Testis (tissue), 2 donors: ENCODE measurements at regions not wholly inside any gene's neighbourhood (a gene's known extent, or its start where the extent isn't known, plus 50 kb on each side); places are given as distances from the start of the nearest gene placed in this dataset.

ENCODE experiments used
- POLR2A ChIP-seq: fragments of 450-650 bp; IDR thresholded peaks from one replicate; pipeline ENCODE4 v1.6.1; 2017; ENCODE audit warnings: antibody characterized with exemption, mild to moderate bottlenecking, moderate library complexity
- TF ChIP-seq, protein P1 (sequence below), 3 experiments: fragments of 450-650 bp in 2 of 3; fragments of 200-600 bp in 1 of 3; sonication (generic) in 1 of 3; IDR thresholded peaks; one replicate each; pipeline ENCODE4 v1.5.1; 2016 to 2019; ENCODE audit warnings: antibody characterized with exemption in 3 of 3, mild to moderate bottlenecking in 2 of 3, moderate library complexity in 1 of 3

DNA sequence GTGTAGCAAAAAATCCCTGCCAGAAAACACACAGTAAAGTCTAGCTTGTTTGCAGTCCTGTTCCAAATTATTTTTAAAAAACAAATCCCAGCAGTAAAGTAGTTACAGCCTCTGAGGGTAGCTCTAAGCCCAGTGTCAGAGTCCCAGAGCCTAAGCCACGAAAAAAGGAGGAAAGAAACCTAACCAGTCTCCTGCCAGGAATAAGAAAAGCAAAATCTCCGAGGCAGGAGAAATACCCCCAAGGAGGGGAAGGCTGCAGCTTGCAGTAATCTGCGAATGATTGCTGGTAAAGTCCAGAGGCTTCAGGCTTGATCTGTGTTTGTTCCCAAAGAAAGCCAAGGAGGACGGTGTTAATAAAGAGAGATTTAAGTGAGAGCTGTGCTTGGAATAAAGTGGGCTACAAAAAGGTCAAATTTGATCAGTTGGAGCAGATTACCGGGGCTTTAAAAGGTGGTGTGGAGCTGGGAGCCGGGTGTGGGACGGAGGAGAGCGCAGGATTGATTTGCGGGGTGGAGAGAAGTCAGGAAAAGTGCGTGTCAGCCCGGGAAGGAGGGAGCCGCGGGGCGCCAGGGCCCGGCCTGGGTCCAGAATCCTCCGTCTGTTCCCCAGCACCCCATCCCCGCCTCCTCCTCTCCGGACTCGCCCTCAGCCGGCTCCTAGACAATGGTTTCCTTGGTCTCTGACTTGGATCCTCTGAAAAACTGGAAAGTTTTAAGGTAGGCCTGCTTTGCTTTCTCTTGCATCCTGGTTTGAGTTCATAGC lies 219.4 kb upstream of the CELF2 start:
- TF ChIP-seq, protein P1, sequence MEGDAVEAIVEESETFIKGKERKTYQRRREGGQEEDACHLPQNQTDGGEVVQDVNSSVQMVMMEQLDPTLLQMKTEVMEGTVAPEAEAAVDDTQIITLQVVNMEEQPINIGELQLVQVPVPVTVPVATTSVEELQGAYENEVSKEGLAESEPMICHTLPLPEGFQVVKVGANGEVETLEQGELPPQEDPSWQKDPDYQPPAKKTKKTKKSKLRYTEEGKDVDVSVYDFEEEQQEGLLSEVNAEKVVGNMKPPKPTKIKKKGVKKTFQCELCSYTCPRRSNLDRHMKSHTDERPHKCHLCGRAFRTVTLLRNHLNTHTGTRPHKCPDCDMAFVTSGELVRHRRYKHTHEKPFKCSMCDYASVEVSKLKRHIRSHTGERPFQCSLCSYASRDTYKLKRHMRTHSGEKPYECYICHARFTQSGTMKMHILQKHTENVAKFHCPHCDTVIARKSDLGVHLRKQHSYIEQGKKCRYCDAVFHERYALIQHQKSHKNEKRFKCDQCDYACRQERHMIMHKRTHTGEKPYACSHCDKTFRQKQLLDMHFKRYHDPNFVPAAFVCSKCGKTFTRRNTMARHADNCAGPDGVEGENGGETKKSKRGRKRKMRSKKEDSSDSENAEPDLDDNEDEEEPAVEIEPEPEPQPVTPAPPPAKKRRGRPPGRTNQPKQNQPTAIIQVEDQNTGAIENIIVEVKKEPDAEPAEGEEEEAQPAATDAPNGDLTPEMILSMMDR (IDR thresholded peaks at IDR 0.05): no peak
- TF ChIP-seq POLR2A: no peak
